GM21381 (cell line): ENCODE measurements at regions not wholly inside any gene's neighbourhood (a gene's known extent, or its start where the extent isn't known, plus 50 kb on each side); places are given as distances from the start of the nearest gene placed in this dataset.
"Not testable (repeated sequence)": the region's sequence is repeated elsewhere in the genome, so short reads cannot be mapped to it uniquely, and the experiment has no call there.

ENCODE experiments used
- ATAC-seq: cut with Tn5 transposase; IDR thresholded peaks from one replicate; pipeline ENCODE4 v1.9.1; 2021; ENCODE audit warnings: mild to moderate bottlenecking, moderate library complexity; ENCODE audit not compliant: unreplicated experiment

DNA sequence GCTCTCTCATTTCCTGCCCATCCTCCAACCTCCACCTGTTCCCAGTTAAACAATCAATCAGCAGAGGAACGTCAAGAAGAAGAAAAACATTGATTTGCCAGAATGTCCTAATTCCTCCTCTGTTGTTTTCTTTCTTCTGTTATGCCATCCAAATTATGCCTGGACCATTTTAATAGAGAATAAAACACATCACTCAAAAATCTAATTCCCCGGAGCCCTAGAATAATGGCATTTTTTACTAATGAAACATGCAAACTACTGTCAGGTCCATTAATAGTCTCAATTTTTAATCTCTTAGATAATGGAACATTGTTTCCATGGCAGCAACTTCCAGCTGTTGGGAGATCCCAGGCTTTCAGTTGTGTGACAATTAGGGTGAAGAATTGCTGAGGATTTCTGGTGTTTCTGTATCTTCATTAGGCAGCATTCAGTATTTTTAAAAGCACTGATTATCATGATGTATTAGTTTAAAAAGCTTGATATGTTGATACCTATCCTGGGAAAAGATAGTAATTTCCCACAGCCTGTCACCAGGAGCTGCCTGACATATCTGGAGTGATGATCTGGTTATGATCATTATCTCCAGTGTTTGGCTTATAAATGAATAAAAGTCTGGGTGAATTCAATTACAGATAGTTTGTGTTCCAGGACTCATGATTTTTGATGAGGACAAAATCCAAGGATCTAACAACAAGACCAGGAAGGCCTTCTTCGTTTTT lies 209.8 kb downstream of the TPBG start:
- ATAC-seq = no peak

DNA sequence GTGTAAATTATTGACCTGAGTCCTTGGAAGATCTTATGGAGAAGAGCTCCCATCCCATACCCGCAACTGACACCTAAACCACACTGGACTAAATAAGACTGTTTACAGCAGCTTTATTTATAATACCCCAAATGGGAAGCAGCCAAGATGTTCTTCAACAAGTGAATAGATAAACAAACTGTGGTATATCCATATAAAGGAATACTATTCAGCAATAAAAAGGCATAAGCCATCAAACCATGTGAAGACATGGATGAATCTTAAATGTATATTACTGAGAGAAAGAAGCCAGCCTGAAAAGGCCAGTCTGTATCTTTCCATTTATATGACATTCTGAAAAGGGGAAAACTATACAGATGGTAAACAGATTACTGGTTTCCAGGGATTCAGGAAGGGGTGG lies 212.7 kb downstream of the TPBG start:
- ATAC-seq = no peak

- ATAC-seq = no peak
Measured at GRCh38 chr6:82584194-82584695, 220.6 kb downstream of the TPBG start.

GRCh38 chr6:82584856-82585255 lies 221.2 kb downstream of the TPBG start:
- ATAC-seq = no peak

DNA sequence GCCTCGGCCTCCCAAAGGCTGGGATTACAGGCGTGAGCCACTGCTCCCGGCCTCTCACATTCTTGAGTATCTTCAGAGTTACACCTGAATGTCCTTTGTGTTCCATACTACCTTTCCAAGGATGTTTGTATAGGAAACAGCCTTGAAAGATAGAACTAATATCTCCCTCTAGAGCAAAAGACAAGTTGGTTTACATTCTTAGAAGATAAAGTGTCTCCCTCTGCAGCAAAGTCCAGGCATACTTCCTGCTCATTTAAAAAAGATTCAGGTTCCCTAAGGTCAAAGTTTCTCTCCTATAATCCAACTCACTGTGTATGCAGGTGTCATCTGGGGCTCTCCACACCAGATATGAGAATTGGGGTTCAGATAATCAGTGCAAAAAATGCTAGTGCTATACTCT lies 224.4 kb downstream of the TPBG start:
- no peak for ATAC-seq

DNA sequence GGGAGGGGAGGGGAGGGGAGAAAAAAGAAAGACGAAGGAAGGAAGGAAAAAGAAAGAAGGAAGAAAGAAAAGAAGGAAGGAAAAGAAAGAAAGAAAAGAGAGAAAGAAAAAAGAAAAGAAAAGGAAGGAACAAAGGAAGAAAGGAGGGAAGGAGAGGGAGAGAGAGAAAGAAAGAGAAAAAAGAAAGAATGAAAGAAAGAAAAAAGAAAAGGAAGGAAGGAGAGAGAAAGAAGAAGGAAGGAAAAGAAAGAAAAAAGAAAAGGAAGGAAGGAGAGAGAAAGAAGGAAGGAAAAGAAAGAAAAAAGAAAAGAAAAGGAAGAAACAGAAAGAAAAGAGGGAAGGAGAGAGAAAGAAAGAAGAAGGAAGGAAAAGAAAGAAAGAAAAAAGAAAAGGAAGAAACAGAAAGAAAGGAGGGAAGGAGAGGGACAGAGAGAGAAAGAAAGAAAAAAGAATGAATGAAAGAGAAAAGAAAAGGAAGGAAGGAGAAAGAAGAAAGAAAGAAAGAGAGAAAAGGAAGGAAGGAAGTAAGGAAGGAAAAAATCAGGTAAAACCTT lies 225.3 kb downstream of the TPBG start:
- ATAC-seq = no peak

GRCh38 chr6:82589509-82590206 lies 226.0 kb downstream of the TPBG start:
- ATAC-seq = no peak

DNA sequence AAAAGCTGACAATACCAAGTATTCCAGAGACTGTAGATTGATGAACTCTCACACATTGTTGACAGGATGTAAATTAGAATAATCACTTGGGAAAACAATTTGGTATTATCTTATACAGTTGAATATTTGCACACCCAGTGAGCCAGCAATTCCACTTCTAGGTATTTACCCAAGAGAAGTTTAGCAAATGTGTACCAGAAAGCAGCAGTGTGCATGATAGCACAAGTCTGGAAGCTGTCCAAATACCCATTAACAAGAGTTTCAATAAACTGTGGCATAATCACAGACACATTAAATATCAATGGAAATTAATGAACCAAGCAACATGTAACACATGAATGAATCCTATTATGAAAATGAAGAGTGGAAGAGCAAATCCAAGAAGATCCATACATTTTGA lies 233.6 kb downstream of the TPBG start:
- no peak for ATAC-seq

GRCh38 chr6:82602776-82603175 lies 239.2 kb downstream of the TPBG start:
- no peak for ATAC-seq

DNA sequence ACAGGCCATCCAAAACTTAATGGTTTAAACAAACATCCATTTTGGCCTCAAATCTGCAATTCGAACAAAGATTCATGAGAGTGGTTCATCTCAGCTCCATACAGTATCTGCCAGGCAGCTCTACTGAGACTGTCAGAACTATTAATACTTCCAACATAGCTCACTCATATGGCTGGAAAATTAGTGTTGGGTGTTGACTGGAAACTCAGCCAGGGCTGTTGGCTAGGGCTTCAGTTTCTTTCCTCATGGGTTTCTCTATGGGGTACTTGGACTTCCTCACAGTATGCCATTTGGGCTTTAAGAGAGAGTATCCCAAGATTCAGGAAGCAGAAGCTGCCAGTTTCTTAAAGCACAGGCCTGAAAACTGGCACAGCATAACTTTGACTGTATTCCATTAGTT lies 240.3 kb downstream of the TPBG start:
- ATAC-seq = no peak

DNA sequence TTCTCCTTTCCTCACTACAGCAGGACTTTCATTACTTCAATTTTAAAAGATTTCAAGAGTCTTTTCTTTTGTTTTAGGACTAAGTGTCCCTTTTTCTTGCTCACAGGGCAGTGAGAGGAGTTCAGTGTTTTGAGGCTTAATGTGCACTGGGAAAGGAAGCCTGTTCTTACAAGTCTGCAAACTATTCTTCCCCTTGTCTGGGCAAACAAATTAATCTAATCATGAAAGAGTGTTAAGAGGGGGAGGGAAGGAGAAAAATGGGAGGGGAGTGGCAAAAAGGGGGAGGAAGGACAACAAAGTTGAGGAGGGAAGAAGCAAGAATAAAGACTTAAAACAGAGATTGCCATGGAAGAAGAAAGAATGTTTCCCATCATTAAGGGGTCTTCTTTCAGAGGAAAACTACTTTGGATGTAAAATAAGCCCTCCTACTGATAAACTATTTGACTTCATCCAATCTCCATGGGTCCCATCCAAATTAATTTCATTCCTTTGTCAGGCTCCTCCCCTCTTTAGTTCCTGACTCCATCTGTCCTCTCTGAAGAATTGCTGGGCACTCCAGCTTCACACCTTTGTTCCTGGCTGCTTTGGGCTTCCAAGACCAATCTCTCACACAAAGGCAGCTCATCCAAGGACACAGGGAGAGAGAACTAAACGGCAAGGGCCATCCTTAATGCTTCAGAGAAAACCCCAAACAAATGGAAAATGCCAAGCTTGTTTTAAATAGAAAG lies 244.5 kb downstream of the TPBG start:
- no peak for ATAC-seq

DNA sequence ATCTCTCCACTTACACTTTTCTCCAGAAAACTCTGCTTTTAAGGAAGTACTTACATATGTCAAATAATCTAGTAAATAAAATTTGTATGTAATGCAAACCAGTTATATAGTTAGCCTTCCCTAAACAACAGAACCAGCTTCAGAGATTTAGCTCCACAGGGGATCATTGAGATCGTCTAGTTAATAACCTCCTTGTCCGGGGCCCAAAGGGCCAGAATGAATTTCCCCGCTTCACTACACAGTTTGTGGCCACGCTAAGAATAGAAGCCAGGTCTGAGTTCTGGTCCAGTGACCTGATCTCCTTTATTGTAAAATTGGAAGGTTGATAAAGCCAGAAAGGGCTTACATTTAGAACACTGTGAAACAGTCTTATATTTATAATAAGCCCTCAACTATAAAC lies 245.2 kb downstream of the TPBG start:
- no peak for ATAC-seq

- ATAC-seq = no peak
Measured at GRCh38 chr6:82611751-82612150, 248.1 kb downstream of the TPBG start.

DNA sequence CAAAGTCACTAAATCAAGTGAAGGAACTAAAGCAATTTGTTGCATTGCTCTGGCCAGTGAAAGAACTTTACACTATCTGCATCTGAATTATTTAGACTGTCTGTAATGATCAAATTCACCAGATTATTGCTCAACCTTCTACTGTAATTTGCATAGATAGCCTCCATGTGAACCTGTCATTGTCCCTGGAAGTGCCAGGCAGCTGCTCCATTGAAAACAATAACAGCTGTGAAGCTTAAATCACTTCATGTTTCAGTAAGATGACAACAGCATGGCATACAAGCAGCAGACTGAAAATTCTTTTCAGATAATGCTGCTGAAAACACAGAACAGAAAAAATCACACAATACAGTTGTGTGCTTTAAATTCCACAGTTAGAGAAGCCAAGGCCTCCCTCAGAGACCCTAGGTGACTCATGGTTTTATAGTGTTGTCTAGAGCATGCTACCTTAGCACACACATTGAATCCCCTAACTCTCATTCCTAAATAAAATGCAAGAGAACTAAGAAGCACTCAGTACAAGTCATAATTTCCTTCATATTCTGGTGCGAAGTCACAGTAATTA lies 248.9 kb downstream of the TPBG start:
- ATAC-seq = no peak

DNA sequence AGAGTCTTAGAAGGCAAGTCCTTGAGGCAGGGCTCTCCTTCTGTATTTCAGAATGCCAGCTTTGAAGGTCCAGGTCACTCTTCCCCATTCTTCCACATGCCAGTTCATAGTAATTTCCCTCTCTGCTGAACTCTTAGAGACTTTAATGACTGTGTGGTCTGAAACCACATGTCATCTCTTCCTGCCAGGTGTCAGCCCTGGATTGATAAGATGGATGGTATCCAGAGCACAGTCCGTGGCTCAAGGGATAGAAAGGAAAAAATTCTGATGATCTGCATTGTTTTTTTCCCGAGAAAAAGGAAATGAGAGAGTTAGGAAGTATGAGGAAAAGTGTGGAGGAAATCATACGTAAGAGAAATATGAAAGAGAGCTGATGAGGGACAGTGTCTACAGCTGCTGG lies 250.9 kb downstream of the TPBG start:
- ATAC-seq = no peak

GRCh38 chr6:82616386-82617028 lies 252.9 kb downstream of the TPBG start:
- no peak for ATAC-seq

GRCh38 chr6:82617648-82618047 lies 254.0 kb downstream of the TPBG start:
- ATAC-seq = no peak

DNA sequence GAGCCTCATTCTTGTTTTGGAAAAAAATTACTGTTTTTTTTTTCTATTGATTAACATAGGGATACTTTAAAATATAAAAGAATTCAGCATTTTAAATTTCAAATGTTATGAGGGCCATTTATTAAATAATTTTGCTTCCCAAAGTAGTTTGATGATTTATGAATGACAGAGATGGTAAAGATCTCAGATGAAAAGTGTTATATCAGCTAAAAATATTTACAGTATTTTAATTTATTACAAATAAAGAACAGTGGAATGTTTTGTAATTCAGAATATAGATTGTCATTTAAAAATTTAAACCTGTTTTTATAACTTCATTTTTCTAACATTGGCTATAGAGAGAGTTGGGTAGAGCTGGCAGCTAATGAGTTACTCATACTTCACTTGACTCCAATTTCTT lies 256.0 kb downstream of the TPBG start:
- no peak for ATAC-seq

DNA sequence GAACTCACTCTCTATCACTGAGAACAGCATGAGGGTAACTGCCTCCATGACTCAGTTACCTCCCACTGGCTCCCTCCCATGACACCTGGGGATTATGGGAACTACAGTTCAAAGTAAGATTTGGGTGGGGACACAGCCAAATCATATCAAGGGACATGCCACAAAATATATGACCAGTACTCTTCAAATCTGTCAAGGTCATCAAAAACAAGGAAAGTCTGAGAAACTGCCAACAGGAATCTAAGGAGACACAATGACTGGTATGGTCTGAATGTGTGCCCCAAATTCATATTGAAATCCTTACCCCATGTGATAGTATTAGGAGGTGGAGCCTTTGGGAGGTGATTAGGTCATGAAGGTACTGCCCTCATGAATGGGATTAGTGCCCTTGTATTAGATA lies 258.8 kb downstream of the TPBG start:
- ATAC-seq = no peak

- ATAC-seq = no peak
Measured at GRCh38 chr6:82624251-82624650, 260.6 kb downstream of the TPBG start.

DNA sequence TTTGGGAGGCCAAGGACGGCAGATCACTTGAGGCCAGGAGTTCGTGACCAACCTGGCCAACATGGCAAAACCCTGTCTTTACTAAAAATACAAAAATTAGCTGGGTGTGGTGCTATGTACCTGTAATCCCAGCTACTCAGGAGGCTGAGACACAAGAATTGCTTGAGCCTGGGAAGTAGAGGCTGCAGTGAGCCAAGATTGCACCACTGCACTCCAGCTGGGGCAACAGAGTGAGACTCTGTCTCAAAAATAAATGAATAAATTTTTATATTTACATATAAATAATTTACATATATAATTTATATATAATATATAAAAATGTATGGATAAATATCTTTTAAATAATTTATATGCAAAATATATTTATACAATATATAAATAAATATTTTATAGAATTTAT lies 263.3 kb downstream of the TPBG start:
- not testable (repeated sequence) for ATAC-seq
